ENCODE measurements at regions not wholly inside any gene's neighbourhood (a gene's known extent, or its start where the extent isn't known, plus 50 kb on each side); places are given as distances from the start of the nearest gene placed in this dataset.

DNA sequence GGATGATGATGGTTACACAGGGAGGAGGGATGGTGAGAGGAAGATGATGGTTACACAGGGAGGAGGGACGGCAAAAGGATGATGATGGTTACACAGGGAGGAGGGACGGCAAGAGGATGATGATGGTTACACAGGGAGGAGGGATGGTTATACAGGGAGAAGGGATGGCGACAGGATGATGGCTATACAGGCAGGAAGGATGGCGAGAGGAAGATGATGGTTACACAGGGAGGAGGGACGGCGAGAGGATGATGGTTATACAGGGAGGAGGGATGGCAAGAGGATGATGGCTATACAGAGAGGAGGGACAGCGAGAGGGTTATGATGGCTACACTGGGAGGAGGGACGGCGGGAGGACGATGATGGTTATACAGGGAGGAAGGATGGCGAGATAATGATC, 64.1 kb upstream of the FCN1 start:
- H3K36me3 ChIP-seq (ENCODE audit: insufficient read depth in 1 of 2, low read depth in 1 of 2): no peaks in the 10 kb centered on the region
- H3K4me3 ChIP-seq: no peak overlapping the region
- ATAC-seq: no peak
- WGBS, 3 donors: 89 to 93% (median 92%) methylated on average over 11 of the region's 11 CpGs
- no peak overlapping the region for H3K27ac ChIP-seq
- peaks cover 0 to 13% (median 0%) of the 10 kb centered on the region in 3 donors for H3K27me3 ChIP-seq (ENCODE audit: insufficient read depth in 3 of 3, low read length in 2 of 3)
- TF ChIP-seq, protein P1, sequence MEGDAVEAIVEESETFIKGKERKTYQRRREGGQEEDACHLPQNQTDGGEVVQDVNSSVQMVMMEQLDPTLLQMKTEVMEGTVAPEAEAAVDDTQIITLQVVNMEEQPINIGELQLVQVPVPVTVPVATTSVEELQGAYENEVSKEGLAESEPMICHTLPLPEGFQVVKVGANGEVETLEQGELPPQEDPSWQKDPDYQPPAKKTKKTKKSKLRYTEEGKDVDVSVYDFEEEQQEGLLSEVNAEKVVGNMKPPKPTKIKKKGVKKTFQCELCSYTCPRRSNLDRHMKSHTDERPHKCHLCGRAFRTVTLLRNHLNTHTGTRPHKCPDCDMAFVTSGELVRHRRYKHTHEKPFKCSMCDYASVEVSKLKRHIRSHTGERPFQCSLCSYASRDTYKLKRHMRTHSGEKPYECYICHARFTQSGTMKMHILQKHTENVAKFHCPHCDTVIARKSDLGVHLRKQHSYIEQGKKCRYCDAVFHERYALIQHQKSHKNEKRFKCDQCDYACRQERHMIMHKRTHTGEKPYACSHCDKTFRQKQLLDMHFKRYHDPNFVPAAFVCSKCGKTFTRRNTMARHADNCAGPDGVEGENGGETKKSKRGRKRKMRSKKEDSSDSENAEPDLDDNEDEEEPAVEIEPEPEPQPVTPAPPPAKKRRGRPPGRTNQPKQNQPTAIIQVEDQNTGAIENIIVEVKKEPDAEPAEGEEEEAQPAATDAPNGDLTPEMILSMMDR (IDR thresholded peaks at IDR 0.05): no peak
- DNase-seq: no peak
- intact Hi-C loops (cut with DNase I): loop anchor here (2.0 to 10.0 kb wide), 3 partner anchors 197 to 283 kb away; no protein-coding TSS in a partner anchor
- H3K4me1 ChIP-seq: no peaks in the 10 kb centered on the region
- peaks cover under 1% of the 10 kb centered on the region for H3K9me3 ChIP-seq

DNA sequence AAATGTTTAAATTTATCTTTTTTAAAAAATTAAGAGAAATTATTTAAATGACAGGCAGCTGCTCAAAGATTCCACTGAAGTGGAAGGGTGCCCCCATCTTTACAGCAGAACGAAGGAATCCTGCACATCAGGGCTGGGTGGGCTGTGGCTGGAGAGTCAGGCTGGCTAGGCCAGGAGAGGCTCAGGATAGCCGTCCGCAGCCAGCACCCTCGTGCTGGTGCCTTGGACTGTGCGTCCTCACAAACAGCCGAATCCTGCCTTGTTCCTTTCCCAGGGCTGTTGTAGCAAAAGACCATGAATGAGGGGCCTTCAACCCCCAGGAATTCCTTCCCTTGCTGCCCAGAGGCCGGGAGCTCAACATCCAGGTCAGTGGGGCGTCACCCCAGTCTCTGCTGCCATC, 64.6 kb upstream of the FCN1 start:
- DNase-seq: no peak
- peaks cover 0 to 13% (median 0%) of the 10 kb centered on the region in 3 donors for H3K27me3 ChIP-seq (ENCODE audit: insufficient read depth in 3 of 3, low read length in 2 of 3)
- H3K4me3 ChIP-seq: no peak overlapping the region
- no peak overlapping the region for H3K27ac ChIP-seq
- no peaks in the 10 kb centered on the region for H3K4me1 ChIP-seq
- no peaks in the 10 kb centered on the region for H3K36me3 ChIP-seq (ENCODE audit: insufficient read depth in 1 of 2, low read depth in 1 of 2)
- TF ChIP-seq, protein P1 (IDR thresholded peaks at IDR 0.05): no peak
- WGBS, 3 donors: 73 to 82% (median 78%) methylated on average over 8 of the region's 8 CpGs
- intact Hi-C loops (cut with DNase I): loop anchor here (2.0 to 10.0 kb wide), 3 partner anchors 198 to 284 kb away; no protein-coding TSS in a partner anchor
- peaks cover 5% of the 10 kb centered on the region for H3K9me3 ChIP-seq
- ATAC-seq: no peak

DNA sequence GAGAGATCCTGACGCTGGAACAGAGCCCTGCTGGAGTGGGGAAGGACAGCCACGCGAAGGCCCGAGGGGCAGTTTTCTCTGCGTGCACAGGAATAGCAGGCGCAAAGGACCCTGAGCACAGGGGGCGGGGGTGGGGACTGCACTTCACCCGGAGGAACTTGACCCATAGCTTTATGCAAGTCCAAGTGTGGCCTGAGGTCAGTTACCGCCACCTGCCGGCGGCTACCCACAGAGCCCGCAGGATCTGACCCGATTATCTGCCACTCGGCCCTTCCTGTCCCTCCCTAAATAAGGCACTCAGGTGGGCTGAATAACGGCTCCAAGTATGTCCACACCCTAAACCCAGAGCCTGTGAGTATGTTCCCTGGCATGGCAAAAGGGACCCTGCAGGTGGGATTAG, 65.4 kb upstream of the FCN1 start:
- Histone ChIP-seq H3K9me3 (peaks cover 8% of the 10 kb centered on the region), H3K4me3 (no peak overlapping the region), H3K36me3 (ENCODE audit: insufficient read depth in 1 of 2, low read depth in 1 of 2) (no peaks in the 10 kb centered on the region), H3K27ac (no peak overlapping the region), H3K27me3 (ENCODE audit: insufficient read depth in 3 of 3, low read length in 2 of 3) (peaks cover 0 to 13% (median 0%) of the 10 kb centered on the region in 3 donors), H3K4me1 (no peaks in the 10 kb centered on the region)
- peak in 1 of 2 donors; percentile 30 for DNase-seq
- WGBS, 3 donors: 28 to 32% (median 30%) methylated on average over 15 of the region's 15 CpGs
- peak in 1 of 4 donors; percentile 37 for ATAC-seq
- TF ChIP-seq, protein P1 (IDR thresholded peaks at IDR 0.05): peak; percentile 41
- intact Hi-C loops (cut with DNase I): loop anchor here (2.0 to 10.0 kb wide), 3 partner anchors 198 to 284 kb away; no protein-coding TSS in a partner anchor

DNA sequence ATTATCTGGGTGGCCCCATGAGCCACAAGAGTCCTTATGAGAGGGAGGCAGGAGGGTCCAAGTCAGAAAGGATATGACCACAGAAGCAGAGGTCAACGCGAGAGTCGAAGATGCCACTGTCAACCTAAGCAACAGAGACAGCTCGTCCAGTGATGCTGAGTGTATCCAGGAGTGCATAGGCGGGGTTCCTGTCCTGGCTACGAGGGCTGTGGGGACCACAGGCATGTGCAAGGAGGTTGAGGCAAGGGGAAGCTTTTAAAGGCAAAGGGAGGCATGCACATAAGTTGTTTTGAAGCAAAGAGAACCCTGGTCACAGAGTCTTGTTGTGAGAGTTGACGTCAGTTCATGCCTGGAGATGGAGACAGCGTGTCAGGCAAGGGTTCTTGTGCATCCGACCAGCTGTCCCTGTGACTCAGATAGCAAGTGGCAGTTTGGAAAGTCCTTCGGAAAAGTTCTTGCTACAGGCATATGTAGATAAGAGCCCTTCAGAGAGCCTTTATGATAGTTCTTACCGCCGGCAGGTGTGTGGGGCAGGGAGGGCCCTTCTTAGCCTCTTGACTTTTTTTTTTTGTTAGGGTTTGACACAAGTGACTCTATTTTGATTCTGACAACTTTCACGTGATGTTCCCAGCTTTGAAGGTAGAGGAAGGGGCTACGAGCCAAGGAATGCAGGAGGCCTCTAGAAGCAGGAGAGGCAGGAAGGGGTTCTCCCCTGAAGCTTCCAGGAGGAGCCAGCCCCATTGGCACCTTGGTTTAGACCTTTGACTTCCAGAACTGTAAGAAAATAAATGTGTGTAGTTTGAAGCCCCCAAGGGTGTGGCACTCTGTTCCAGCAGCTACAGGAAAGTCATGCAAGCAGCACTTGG, 66.0 kb upstream of the FCN1 start:
- intact Hi-C loops (cut with DNase I): loop anchor here (2.0 to 10.0 kb wide), 3 partner anchors 199 to 285 kb away; no protein-coding TSS in a partner anchor
- ATAC-seq (no peak), DNase-seq (no peak)
- WGBS, 3 donors: 70 to 72% (median 72%) methylated on average over 14 of the region's 14 CpGs
- H3K36me3 ChIP-seq (ENCODE audit: insufficient read depth in 1 of 2, low read depth in 1 of 2): no peaks in the 10 kb centered on the region
- peaks cover 0 to 13% (median 6%) of the 10 kb centered on the region in 3 donors for H3K27me3 ChIP-seq (ENCODE audit: insufficient read depth in 3 of 3, low read length in 2 of 3)
- no peak overlapping the region for H3K27ac ChIP-seq
- H3K9me3 ChIP-seq: peaks cover 8% of the 10 kb centered on the region
- no peaks in the 10 kb centered on the region for H3K4me1 ChIP-seq
- TF ChIP-seq, protein P1 (IDR thresholded peaks at IDR 0.05): no peak
- H3K4me3 ChIP-seq: no peak overlapping the region

All from psoas muscle (tissue), 7 donors.